B cell (primary cell): ENCODE measurements at regions not wholly inside any gene's neighbourhood (a gene's known extent, or its start where the extent isn't known, plus 50 kb on each side); places are given as distances from the start of the nearest gene placed in this dataset.

Experiments
- CTCF ChIP-seq: fragments of 200-600 bp; IDR thresholded peaks from one replicate; pipeline ENCODE4 v1.8.0; 2022; ENCODE audit warnings: antibody characterized with exemption, mild to moderate bottlenecking
- EZH2 ChIP-seq: IDR thresholded peaks from 2 replicates; pipeline ENCODE4 v1.6.1; 2012; ENCODE audit warnings: borderline replicate concordance, low read depth, mild to moderate bottlenecking, moderate library complexity, low read length; ENCODE audit not compliant: insufficient read depth, poor library complexity, severe bottlenecking

- TF ChIP-seq CTCF (peak; percentile 18), EZH2 (no peak)
Measured at GRCh38 chr3:25897019-25897418, 107.1 kb downstream of the OXSM start.
